Activated T-helper 1 cell treated with anti-CD3 and anti-CD28 coated beads, Interleukin-12 subunit alpha, Interleukin-12 subunit beta, Interleukin-2, Interleukin-4 antibody, amounts not matched to agents 30 ng/mL and 10 ng/mL and 1 ng/mL, durations not matched to agents 14 hours and 24 hours and 36 hours (primary cell): ENCODE measurements at regions not wholly inside any gene's neighbourhood (a gene's known extent, or its start where the extent isn't known, plus 50 kb on each side); places are given as distances from the start of the nearest gene placed in this dataset.
"Not testable (repeated sequence)": the region's sequence is repeated elsewhere in the genome, so short reads cannot be mapped to it uniquely, and the experiment has no call there.

Source experiments
- DNase-seq: peaks from one replicate; pipeline ENCODE4 v3.0.0; 2021; ENCODE audit warnings: low spot score
- H3K27ac Mint-ChIP-seq: one replicate; pipeline ENCODE4 v1.8.0; 2021; ENCODE audit warnings: mild to moderate bottlenecking, mixed read lengths
- H3K27me3 Mint-ChIP-seq: one replicate; pipeline ENCODE4 v1.8.0; 2022; ENCODE audit warnings: mild to moderate bottlenecking, moderate library complexity, mixed read lengths; ENCODE audit not compliant: insufficient read depth
- H3K36me3 Mint-ChIP-seq: one replicate; pipeline ENCODE4 v1.8.0; 2021; ENCODE audit warnings: low read depth, mixed read lengths
- H3K4me1 Mint-ChIP-seq: one replicate; pipeline ENCODE4 v1.8.0; 2021; ENCODE audit warnings: low read depth, mixed read lengths
- H3K4me3 Mint-ChIP-seq: one replicate; pipeline ENCODE4 v1.8.0; 2021; ENCODE audit warnings: mild to moderate bottlenecking, moderate library complexity, mixed read lengths
- H3K9me3 Mint-ChIP-seq: one replicate; pipeline ENCODE4 v1.8.0; 2021; ENCODE audit warnings: mixed read lengths
- intact Hi-C: fragments of 100-400 bp; cut with micrococcal nuclease; formaldehyde crosslinking; loops from one replicate; pipeline ENCODE4 v1.15.1; 2024

- Mint-ChIP-seq H3K4me3 (no peak overlapping the region), H3K9me3 (peaks cover 8% of the 10 kb centered on the region), H3K4me1 (no peaks in the 10 kb centered on the region), H3K36me3 (no peaks in the 10 kb centered on the region), H3K27ac (no peak overlapping the region), H3K27me3 (no peaks in the 10 kb centered on the region)
- no peak for DNase-seq
- intact Hi-C loops = no loop called here
Measured at GRCh38 chr5:162607879-162608278, 540.3 kb downstream of the GABRG2 start.

- intact Hi-C loops, DNase-seq, H3K4me3 Mint-ChIP-seq: not testable (repeated sequence)
Measured at GRCh38 chr5:162621726-162622263, 554.2 kb downstream of the GABRG2 start.

GRCh38 chr5:162624110-162624509 lies 556.5 kb downstream of the GABRG2 start:
- intact Hi-C loops = no loop called here
- Mint-ChIP-seq H3K4me3 (no peak overlapping the region), H3K36me3 (no peaks in the 10 kb centered on the region), H3K9me3 (peaks cover 16% of the 10 kb centered on the region), H3K27me3 (no peaks in the 10 kb centered on the region), H3K27ac (no peak overlapping the region), H3K4me1 (no peaks in the 10 kb centered on the region)
- DNase-seq = no peak

More at GRCh38 chr5:162621726-162622263, 554.2 kb downstream of the GABRG2 start:
- not testable (repeated sequence) for H3K9me3 Mint-ChIP-seq, H3K36me3 Mint-ChIP-seq, H3K4me1 Mint-ChIP-seq, H3K27me3 Mint-ChIP-seq, H3K27ac Mint-ChIP-seq

GRCh38 chr5:162637481-162637880 lies 569.9 kb downstream of the GABRG2 start:
- Mint-ChIP-seq H3K27me3 (no peaks in the 10 kb centered on the region), H3K27ac (no peak overlapping the region), H3K9me3 (peaks cover 22% of the 10 kb centered on the region), H3K4me3 (no peak overlapping the region), H3K36me3 (no peaks in the 10 kb centered on the region), H3K4me1 (no peaks in the 10 kb centered on the region)
- no peak for DNase-seq
- intact Hi-C loops = no loop called here

GRCh38 chr5:162638849-162639248 lies 571.3 kb downstream of the GABRG2 start:
- DNase-seq = no peak
- Mint-ChIP-seq H3K36me3 (no peaks in the 10 kb centered on the region), H3K4me1 (no peaks in the 10 kb centered on the region), H3K27me3 (no peaks in the 10 kb centered on the region), H3K9me3 (peaks cover 10% of the 10 kb centered on the region), H3K27ac (no peak overlapping the region), H3K4me3 (no peak overlapping the region)
- intact Hi-C loops = no loop called here

GRCh38 chr5:162641142-162641813 lies 573.7 kb downstream of the GABRG2 start:
- intact Hi-C loops = no loop called here
- no peak overlapping the region for H3K4me3 Mint-ChIP-seq
- no peak for DNase-seq
- no peaks in the 10 kb centered on the region for H3K27me3 Mint-ChIP-seq
- H3K36me3 Mint-ChIP-seq = no peaks in the 10 kb centered on the region
- H3K9me3 Mint-ChIP-seq = no peaks in the 10 kb centered on the region
- H3K4me1 Mint-ChIP-seq = no peaks in the 10 kb centered on the region
- H3K27ac Mint-ChIP-seq = no peak overlapping the region

- Mint-ChIP-seq H3K4me1 (no peaks in the 10 kb centered on the region), H3K4me3 (no peak overlapping the region), H3K9me3 (peaks cover 18% of the 10 kb centered on the region), H3K27ac (no peak overlapping the region), H3K36me3 (no peaks in the 10 kb centered on the region), H3K27me3 (no peaks in the 10 kb centered on the region)
- DNase-seq = no peak
- intact Hi-C loops = no loop called here
Measured at GRCh38 chr5:162654661-162655405, 587.3 kb downstream of the GABRG2 start.

- no peaks in the 10 kb centered on the region for H3K27me3 Mint-ChIP-seq
- H3K4me3 Mint-ChIP-seq = no peak overlapping the region
- intact Hi-C loops = no loop called here
- peaks cover 7% of the 10 kb centered on the region for H3K9me3 Mint-ChIP-seq
- H3K36me3 Mint-ChIP-seq = no peaks in the 10 kb centered on the region
- no peak for DNase-seq
- no peaks in the 10 kb centered on the region for H3K4me1 Mint-ChIP-seq
- H3K27ac Mint-ChIP-seq = no peak overlapping the region
Measured at GRCh38 chr5:162657076-162657475, 589.5 kb downstream of the GABRG2 start.

GRCh38 chr5:162664846-162665245 lies 597.3 kb downstream of the GABRG2 start:
- Mint-ChIP-seq H3K4me1 (no peaks in the 10 kb centered on the region), H3K36me3 (no peaks in the 10 kb centered on the region), H3K9me3 (peaks cover 4% of the 10 kb centered on the region), H3K27ac (no peak overlapping the region), H3K4me3 (no peak overlapping the region), H3K27me3 (no peaks in the 10 kb centered on the region)
- intact Hi-C loops = no loop called here
- no peak for DNase-seq

GRCh38 chr5:162668926-162669325 lies 601.4 kb downstream of the GABRG2 start:
- Mint-ChIP-seq H3K27ac (no peak overlapping the region), H3K27me3 (no peaks in the 10 kb centered on the region)

GRCh38 chr5:162672061-162672460 lies 604.5 kb downstream of the GABRG2 start:
- intact Hi-C loops = no loop called here
- no peak overlapping the region for H3K27ac Mint-ChIP-seq
- H3K4me1 Mint-ChIP-seq = no peaks in the 10 kb centered on the region
- no peak overlapping the region for H3K4me3 Mint-ChIP-seq
- DNase-seq = no peak
- no peaks in the 10 kb centered on the region for H3K27me3 Mint-ChIP-seq
- H3K36me3 Mint-ChIP-seq = no peaks in the 10 kb centered on the region
- H3K9me3 Mint-ChIP-seq = peaks cover 8% of the 10 kb centered on the region

More at GRCh38 chr5:162668926-162669325, 601.4 kb downstream of the GABRG2 start:
- no peaks in the 10 kb centered on the region for H3K4me1 Mint-ChIP-seq
- no peaks in the 10 kb centered on the region for H3K36me3 Mint-ChIP-seq
- no peak for DNase-seq
- intact Hi-C loops = no loop called here
- no peak overlapping the region for H3K4me3 Mint-ChIP-seq
- H3K9me3 Mint-ChIP-seq = peaks cover 4% of the 10 kb centered on the region

- Mint-ChIP-seq H3K27ac (no peak overlapping the region), H3K4me1 (no peaks in the 10 kb centered on the region), H3K4me3 (no peak overlapping the region), H3K9me3 (peaks cover 15% of the 10 kb centered on the region), H3K36me3 (no peaks in the 10 kb centered on the region), H3K27me3 (no peaks in the 10 kb centered on the region)
- DNase-seq = no peak
- intact Hi-C loops = no loop called here
Measured at GRCh38 chr5:162683284-162683683, 615.7 kb downstream of the GABRG2 start.

GRCh38 chr5:162684145-162684544 lies 616.6 kb downstream of the GABRG2 start:
- Mint-ChIP-seq H3K27ac (no peak overlapping the region), H3K4me3 (no peak overlapping the region), H3K27me3 (no peaks in the 10 kb centered on the region), H3K9me3 (peaks cover 15% of the 10 kb centered on the region), H3K36me3 (no peaks in the 10 kb centered on the region), H3K4me1 (no peaks in the 10 kb centered on the region)
- no peak for DNase-seq
- intact Hi-C loops = no loop called here
